Right ventricle myocardium superior (tissue), 1 donor: ENCODE measurements at regions not wholly inside any gene's neighbourhood (a gene's known extent, or its start where the extent isn't known, plus 50 kb on each side); places are given as distances from the start of the nearest gene placed in this dataset.
A peak's percentile ranks its signal among the peaks of the same experiment; 100 is the strongest.

Source experiments
- ATAC-seq: fragments of 200-7000 bp; cut with Tn5 transposase; one replicate; pipeline ENCODE4 v1.9.1; 2020; ENCODE audit warnings: mild to moderate bottlenecking; ENCODE audit not compliant: poor library complexity
- DNase-seq: peaks from one replicate; pipeline ENCODE4 v3.0.0-alpha.2; 2020
- intact Hi-C: fragments of 100-400 bp; cut with DNase I; formaldehyde crosslinking; loops from one replicate; pipeline ENCODE4 v1.11.2; 2022
- donor health status: DM: no; HTN: yes; CAD: no; lungs with severe emphysema.

- ATAC-seq: no peak
- DNase-seq: no peak
- intact Hi-C loops: no loop called here
These were observed 277.6 kb downstream of the PLPP3 start for GRCh38 chr1:56301791-56302190.

- DNase-seq: no peak
- intact Hi-C loops: no loop called here
- no peak for ATAC-seq
These were observed 278.5 kb downstream of the PLPP3 start for GRCh38 chr1:56300836-56301235.

GRCh38 chr1:56298866-56299265, 280.5 kb downstream of the PLPP3 start:
- intact Hi-C loops: no loop called here
- DNase-seq (no peak), ATAC-seq (no peak)

- no peak for ATAC-seq
- no peak for DNase-seq
- intact Hi-C loops: no loop called here
These were observed 281.5 kb downstream of the PLPP3 start for GRCh38 chr1:56297904-56298303.

GRCh38 chr1:56297208-56297607, 282.2 kb downstream of the PLPP3 start:
- DNase-seq: no peak
- no peak for ATAC-seq
- intact Hi-C loops: no loop called here

GRCh38 chr1:56295949-56296929, 283.1 kb downstream of the PLPP3 start:
- ATAC-seq (no peak), DNase-seq (no peak)
- intact Hi-C loops: no loop called here

- ATAC-seq (peak; percentile 84), DNase-seq (peak; percentile 76)
- intact Hi-C loops: no loop called here
These were observed 287.9 kb downstream of the PLPP3 start for GRCh38 chr1:56291374-56291919.

GRCh38 chr1:56289260-56289659, 290.1 kb downstream of the PLPP3 start:
- ATAC-seq (no peak), DNase-seq (no peak)
- intact Hi-C loops: no loop called here

- no peak for DNase-seq
- intact Hi-C loops: no loop called here
- ATAC-seq: no peak
These were observed 291.6 kb downstream of the PLPP3 start for GRCh38 chr1:56287721-56288120.

GRCh38 chr1:56286956-56287355, 292.4 kb downstream of the PLPP3 start:
- intact Hi-C loops: no loop called here
- ATAC-seq (no peak), DNase-seq (no peak)

GRCh38 chr1:56286506-56286905, 292.9 kb downstream of the PLPP3 start:
- DNase-seq: no peak
- intact Hi-C loops: no loop called here
- ATAC-seq: no peak

GRCh38 chr1:56285554-56286402, 293.6 kb downstream of the PLPP3 start:
- DNase-seq (no peak), ATAC-seq (peak; percentile 10)
- intact Hi-C loops: no loop called here

GRCh38 chr1:56284928-56285327, 294.4 kb downstream of the PLPP3 start:
- peak; percentile 64 for ATAC-seq

GRCh38 chr1:56278061-56278460, 301.3 kb downstream of the PLPP3 start:
- DNase-seq: no peak
- no peak for ATAC-seq
- intact Hi-C loops: no loop called here

More at GRCh38 chr1:56284928-56285327, 294.4 kb downstream of the PLPP3 start:
- no peak for DNase-seq
- intact Hi-C loops: no loop called here

GRCh38 chr1:56268519-56269140, 310.7 kb downstream of the PLPP3 start:
- intact Hi-C loops: no loop called here
- ATAC-seq: no peak

GRCh38 chr1:56267611-56268010, 311.8 kb downstream of the PLPP3 start:
- ATAC-seq (no peak), DNase-seq (no peak)
- intact Hi-C loops: no loop called here

More at GRCh38 chr1:56268519-56269140, 310.7 kb downstream of the PLPP3 start:
- DNase-seq: no peak

- intact Hi-C loops: no loop called here
- DNase-seq (no peak), ATAC-seq (no peak)
These were observed 313.0 kb downstream of the PLPP3 start for GRCh38 chr1:56266359-56266758.

GRCh38 chr1:56265216-56265615, 314.1 kb downstream of the PLPP3 start:
- ATAC-seq (no peak), DNase-seq (no peak)
- intact Hi-C loops: no loop called here

- intact Hi-C loops: no loop called here
- no peak for DNase-seq
- no peak for ATAC-seq
These were observed 315.5 kb downstream of the PLPP3 start for GRCh38 chr1:56263908-56264307.
